Suprapubic skin (tissue), 4 donors: ENCODE measurements at regions not wholly inside any gene's neighbourhood (a gene's known extent, or its start where the extent isn't known, plus 50 kb on each side); places are given as distances from the start of the nearest gene placed in this dataset.

Experiments
- CTCF ChIP-seq, 2 donors: fragments of 200-600 bp in 1 of 2; fragments of 450-650 bp in 1 of 2; sonication (generic) in 1 of 2; IDR thresholded peaks; one replicate each; pipeline ENCODE4 v1.5.1; 2016 to 2019; ENCODE audit warnings: antibody characterized with exemption in 2 of 2, mild to moderate bottlenecking in 1 of 2, moderate library complexity in 1 of 2
- POLR2A ChIP-seq, 2 donors: fragments of 450-650 bp; IDR thresholded peaks; one replicate each; pipeline ENCODE4 v1.6.1; 2017; ENCODE audit warnings: antibody characterized with exemption in 2 of 2, mild to moderate bottlenecking in 2 of 2, moderate library complexity in 2 of 2
- POLR2AphosphoS5 ChIP-seq, 3 donors: sonication (generic); formaldehyde crosslinking; IDR thresholded peaks; one replicate each; pipeline ENCODE4 v1.6.1; 2017; ENCODE audit warnings: antibody characterized with exemption in 3 of 3

GRCh38 chr6:88443554-88443953, 277.4 kb upstream of the CNR1 start:
- TF ChIP-seq CTCF (IDR thresholded peaks at IDR 0.05), result no peak
- TF ChIP-seq POLR2A (IDR thresholded peaks at IDR 0.05), result no peak
- TF ChIP-seq POLR2AphosphoS5 (IDR thresholded peaks at IDR 0.05), result no peak
